Aorta (tissue), 5 donors: ENCODE measurements at regions not wholly inside any gene's neighbourhood (a gene's known extent, or its start where the extent isn't known, plus 50 kb on each side); places are given as distances from the start of the nearest gene placed in this dataset.
"Not testable (repeated sequence)": the region's sequence is repeated elsewhere in the genome, so short reads cannot be mapped to it uniquely, and the experiment has no call there.

Source experiments
- ATAC-seq: fragments of 200-7000 bp; cut with Tn5 transposase; one replicate; pipeline ENCODE4 v1.9.1; 2022; ENCODE audit warnings: moderate library complexity; ENCODE audit not compliant: low FRiP score
- DNase-seq, 2 donors: peaks; one replicate each; pipeline ENCODE4 v3.0.0-alpha.2; 2020
- H3K27ac ChIP-seq, 2 donors: one replicate each; pipeline ENCODE4 v1.5.1; 2013; ENCODE audit warnings: low read length in 2 of 2, mild to moderate bottlenecking in 2 of 2, moderate library complexity in 2 of 2, control low read depth in 1 of 2, inconsistent platforms in 1 of 2, low read depth in 1 of 2
- H3K27me3 ChIP-seq, 2 donors: one replicate each; pipeline ENCODE4 v1.6.1; 2013; ENCODE audit warnings: control low read depth in 1 of 2, low read length in 1 of 2, mild to moderate bottlenecking in 1 of 2, moderate library complexity in 1 of 2; ENCODE audit not compliant: insufficient read depth in 2 of 2, control insufficient read depth in 1 of 2
- H3K36me3 ChIP-seq, 2 donors: one replicate each; pipeline ENCODE4 v1.6.1; 2013; ENCODE audit warnings: control low read depth in 1 of 2, low read length in 1 of 2, mild to moderate bottlenecking in 1 of 2; ENCODE audit not compliant: insufficient read depth in 2 of 2, control insufficient read depth in 1 of 2
- H3K4me1 ChIP-seq, 2 donors: one replicate each; pipeline ENCODE4 v1.6.1; 2013; ENCODE audit warnings: low read length in 2 of 2, control low read depth in 1 of 2, mild to moderate bottlenecking in 1 of 2, moderate library complexity in 1 of 2; ENCODE audit not compliant: insufficient read depth in 2 of 2, control insufficient read depth in 1 of 2
- H3K4me3 ChIP-seq, 2 donors: one replicate each; pipeline ENCODE4 v1.5.1; 2013; ENCODE audit warnings: low read length in 2 of 2, control low read depth in 1 of 2, mild to moderate bottlenecking in 1 of 2
- H3K9me3 ChIP-seq: one replicate; pipeline ENCODE4 v1.6.1; 2013; ENCODE audit warnings: mild to moderate bottlenecking, low read length; ENCODE audit not compliant: control insufficient read depth
- WGBS, 2 donors: extraction: QIAGEN DNeasy Blood & Tissue Kit; methylation state at CpG; one replicate each; pipeline ENCODE4 v1.1.7; 2013; 5-methylcytosine and 5-hydroxymethylcytosine counted together
- intact Hi-C, 2 donors: fragments of 100-400 bp; cut with DNase I; formaldehyde crosslinking; loops; one replicate each; pipeline versions ENCODE4 v1.14.2 to v1.15.0; 2022
- donor health status: healthy with polysubstance abuse.
- donor health status: Bipolar disorder and iron deficiency.
- donor health status: DM: no; HTN: no; CAD: no.
- donor health status: DM: no; HTN: no; CAD: no.
- donor health status: DM: yes; HTN: yes; CAD: no.

- Histone ChIP-seq H3K4me1 (no peaks in the 10 kb centered on the region), H3K27me3 (no peaks in the 10 kb centered on the region), H3K4me3 (no peak overlapping the region), H3K27ac (no peak overlapping the region), H3K9me3 (no peaks in the 10 kb centered on the region), H3K36me3 (no peaks in the 10 kb centered on the region)
- intact Hi-C loops: no loop called here
- ATAC-seq (no peak), DNase-seq (no peak)
- 51 to 61% methylated on average over 3 of the region's 3 CpGs for WGBS, 2 donors
Observed at GRCh38 chr6:148004651-148005050, 338.0 kb upstream of the SASH1 start.

GRCh38 chr6:148005806-148006205, 336.8 kb upstream of the SASH1 start:
- no peaks in the 10 kb centered on the region for H3K27me3 ChIP-seq
- H3K4me1 ChIP-seq: no peaks in the 10 kb centered on the region
- H3K27ac ChIP-seq: no peak overlapping the region
- H3K9me3 ChIP-seq: no peaks in the 10 kb centered on the region
- DNase-seq (no peak), ATAC-seq (no peak)
- WGBS, 2 donors: 89 to 95% methylated on average over 5 to 6 of the region's 6 CpGs
- H3K4me3 ChIP-seq: no peak overlapping the region
- H3K36me3 ChIP-seq: no peaks in the 10 kb centered on the region
- intact Hi-C loops: no loop called here

- H3K4me3 ChIP-seq, H3K4me1 ChIP-seq, H3K27ac ChIP-seq, ATAC-seq, H3K36me3 ChIP-seq, H3K27me3 ChIP-seq, intact Hi-C loops, DNase-seq, H3K9me3 ChIP-seq: not testable (repeated sequence)
Observed at GRCh38 chr6:148010516-148010915, 332.1 kb upstream of the SASH1 start.

GRCh38 chr6:148016013-148016412, 326.6 kb upstream of the SASH1 start:
- Histone ChIP-seq H3K9me3 (no peaks in the 10 kb centered on the region), H3K27ac (no peak overlapping the region), H3K36me3 (no peaks in the 10 kb centered on the region), H3K27me3 (peaks cover 0 to 1% of the 10 kb centered on the region in 2 donors), H3K4me1 (no peaks in the 10 kb centered on the region), H3K4me3 (no peak overlapping the region)
- WGBS, 2 donors: 85 to 97% methylated on average over 1 of the region's 1 CpG
- no peak for ATAC-seq
- intact Hi-C loops: no loop called here
- DNase-seq: no peak

- Histone ChIP-seq H3K4me3 (no peak overlapping the region), H3K27ac (no peak overlapping the region), H3K4me1 (no peaks in the 10 kb centered on the region), H3K9me3 (peaks cover 2% of the 10 kb centered on the region), H3K27me3 (peaks cover 0 to 1% of the 10 kb centered on the region in 2 donors), H3K36me3 (no peaks in the 10 kb centered on the region)
- WGBS, 2 donors: 23 to 33% methylated on average over 1 of the region's 1 CpG
- ATAC-seq: no peak
- DNase-seq: no peak
- intact Hi-C loops: no loop called here
Observed at GRCh38 chr6:148021165-148021564, 321.5 kb upstream of the SASH1 start.

GRCh38 chr6:148021699-148022098, 320.9 kb upstream of the SASH1 start:
- intact Hi-C loops: no loop called here
- Histone ChIP-seq H3K27ac (no peak overlapping the region), H3K36me3 (no peaks in the 10 kb centered on the region), H3K27me3 (peaks cover 0 to 1% of the 10 kb centered on the region in 2 donors), H3K4me3 (no peak overlapping the region), H3K9me3 (peaks cover 2% of the 10 kb centered on the region), H3K4me1 (no peaks in the 10 kb centered on the region)
- ATAC-seq: no peak
- WGBS, 2 donors: 62 to 63% methylated on average over 5 of the region's 5 CpGs
- no peak for DNase-seq

- intact Hi-C loops: not testable (repeated sequence)
Observed at GRCh38 chr6:148022279-148022678, 320.4 kb upstream of the SASH1 start.

GRCh38 chr6:148027201-148027600, 315.4 kb upstream of the SASH1 start:
- WGBS, 2 donors: 53 to 59% methylated on average over 1 of the region's 1 CpG
- Histone ChIP-seq H3K27me3 (no peaks in the 10 kb centered on the region), H3K9me3 (no peaks in the 10 kb centered on the region), H3K36me3 (no peaks in the 10 kb centered on the region), H3K27ac (no peak overlapping the region), H3K4me3 (no peak overlapping the region), H3K4me1 (no peaks in the 10 kb centered on the region)
- no peak for ATAC-seq
- intact Hi-C loops: no loop called here
- DNase-seq: no peak

More at GRCh38 chr6:148022279-148022678, 320.4 kb upstream of the SASH1 start:
- H3K4me1 ChIP-seq, H3K4me3 ChIP-seq, ATAC-seq, H3K36me3 ChIP-seq, H3K27me3 ChIP-seq, H3K27ac ChIP-seq, DNase-seq, H3K9me3 ChIP-seq: not testable (repeated sequence)
- WGBS, 2 donors: 96% methylated on average over 8 of the region's 8 CpGs

GRCh38 chr6:148035806-148036390, 306.7 kb upstream of the SASH1 start:
- H3K4me3 ChIP-seq: no peak overlapping the region
- H3K27me3 ChIP-seq: no peaks in the 10 kb centered on the region
- no peaks in the 10 kb centered on the region for H3K4me1 ChIP-seq
- no peak overlapping the region for H3K27ac ChIP-seq
- intact Hi-C loops: no loop called here
- DNase-seq (no peak), ATAC-seq (no peak)
- WGBS, 2 donors: 94 to 96% methylated on average over 7 of the region's 7 CpGs
- no peaks in the 10 kb centered on the region for H3K9me3 ChIP-seq
- H3K36me3 ChIP-seq: no peaks in the 10 kb centered on the region
